GM23248 (cell line): ENCODE measurements at regions not wholly inside any gene's neighbourhood (a gene's known extent, or its start where the extent isn't known, plus 50 kb on each side); places are given as distances from the start of the nearest gene placed in this dataset.

Experiments
- EZH2 ChIP-seq: fragments of 200-600 bp; sonication (generic); IDR thresholded peaks from 2 replicates; pipeline ENCODE4 v1.6.1; 2018; ENCODE audit warnings: antibody characterized with exemption, mild to moderate bottlenecking; ENCODE audit not compliant: insufficient read depth, poor library complexity, severe bottlenecking
- EZH2phosphoT487 ChIP-seq: fragments of 200-600 bp; sonication (generic); IDR thresholded peaks from 2 replicates; pipeline ENCODE4 v1.6.1; 2018; ENCODE audit warnings: antibody characterized with exemption, moderate library complexity, mild to moderate bottlenecking, low read depth; ENCODE audit not compliant: insufficient read depth

GRCh38 chr16:82340531-82340930 lies 170.5 kb upstream of the MPHOSPH6 start:
- TF ChIP-seq EZH2 (no peak), EZH2phosphoT487 (no peak)
